GF-D8 (cell line): ENCODE measurements at regions not wholly inside any gene's neighbourhood (a gene's known extent, or its start where the extent isn't known, plus 50 kb on each side); places are given as distances from the start of the nearest gene placed in this dataset.
"Not testable (repeated sequence)": the region's sequence is repeated elsewhere in the genome, so short reads cannot be mapped to it uniquely, and the experiment has no call there.

Experiments used
- DNase-seq: peaks from one replicate; lab custom pipeline; 2025; lab: John Stamatoyannopoulos, UW

GRCh38 chr2:239882781-239883180 is 142.4 kb downstream of the NDUFA10 start:
- no peak for DNase-seq

GRCh38 chr2:239882331-239882732 is 142.8 kb downstream of the NDUFA10 start:
- DNase-seq, result no peak

DNA sequence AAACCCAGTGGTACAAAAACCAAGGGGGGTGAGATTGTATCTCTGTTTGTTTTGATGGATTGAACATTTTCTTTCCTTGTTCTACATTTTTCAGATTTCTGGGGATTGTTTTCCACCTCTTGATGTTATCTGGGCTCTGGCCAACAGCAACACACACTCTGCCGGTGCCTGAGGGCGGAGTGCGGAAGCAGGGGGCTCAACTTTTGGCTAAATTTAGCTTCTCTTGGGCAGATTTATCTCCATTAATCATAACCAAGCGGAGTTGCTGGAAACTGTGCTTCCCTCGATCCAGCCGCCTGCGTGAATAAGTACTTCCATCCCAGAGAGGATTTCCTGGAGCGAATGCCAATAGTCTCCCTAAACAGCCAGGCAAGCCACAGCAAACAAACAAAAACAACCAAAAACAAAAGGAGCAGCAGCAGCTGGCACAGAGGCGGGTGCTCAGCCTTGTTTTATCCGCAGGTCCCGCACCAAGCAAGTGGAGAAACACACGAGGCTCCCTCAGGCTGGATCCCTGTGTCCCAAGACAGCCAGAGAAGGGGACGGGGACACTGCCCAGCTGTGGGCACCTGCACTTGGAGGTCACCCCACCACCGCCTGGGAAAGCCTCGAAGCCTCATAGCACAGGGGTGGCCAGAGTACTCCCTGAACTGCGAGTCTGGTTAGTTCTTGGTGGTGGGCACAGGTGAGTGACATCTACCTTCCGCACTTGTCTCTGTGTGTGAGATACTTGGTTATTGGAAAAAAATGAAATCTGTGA is 143.4 kb downstream of the NDUFA10 start:
- no peak for DNase-seq

DNA sequence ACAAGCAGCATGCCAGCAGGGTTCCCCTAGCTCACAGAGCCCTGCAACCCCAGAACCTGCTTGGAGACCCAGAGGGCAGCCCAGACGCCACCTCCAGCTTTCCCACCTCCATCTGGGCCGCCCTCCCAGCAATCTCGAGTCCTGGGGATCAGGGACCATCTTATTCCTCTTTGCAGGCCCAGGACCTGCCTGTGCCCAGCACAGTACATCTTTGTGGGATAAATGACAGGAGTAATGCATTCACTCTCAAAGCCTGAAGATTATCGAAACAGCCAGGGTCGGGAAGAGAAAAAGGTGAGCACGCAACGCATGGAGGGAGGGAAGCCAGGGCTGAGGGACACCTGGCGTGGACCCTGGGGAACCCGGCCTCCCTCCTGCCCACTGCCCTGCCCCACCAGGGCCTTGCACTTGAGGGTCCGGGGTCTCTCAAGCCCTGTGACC is 144.1 kb downstream of the NDUFA10 start:
- no peak for DNase-seq

DNA sequence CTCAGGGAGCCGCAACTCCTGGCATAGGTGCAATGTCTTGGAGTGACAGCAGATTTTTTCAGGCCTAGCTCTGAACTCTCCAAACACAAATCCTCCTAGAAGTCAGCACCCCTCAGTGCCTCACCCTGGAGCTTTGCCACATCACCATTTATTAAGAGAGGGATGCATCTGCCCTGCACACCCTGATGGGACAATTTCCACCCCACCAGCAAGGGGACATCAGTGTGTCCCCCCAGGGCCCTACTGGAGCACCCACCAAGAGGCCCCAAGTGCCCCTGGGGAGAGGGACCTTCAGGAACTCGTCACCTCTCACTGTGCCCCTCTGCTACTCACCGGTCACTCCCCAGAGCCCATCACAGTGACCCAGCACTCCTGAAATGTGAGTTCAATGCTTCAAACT is 144.7 kb downstream of the NDUFA10 start:
- DNase-seq, result no peak

- no peak for DNase-seq
Observed at GRCh38 chr2:239879423-239880084, 145.6 kb downstream of the NDUFA10 start.

DNA sequence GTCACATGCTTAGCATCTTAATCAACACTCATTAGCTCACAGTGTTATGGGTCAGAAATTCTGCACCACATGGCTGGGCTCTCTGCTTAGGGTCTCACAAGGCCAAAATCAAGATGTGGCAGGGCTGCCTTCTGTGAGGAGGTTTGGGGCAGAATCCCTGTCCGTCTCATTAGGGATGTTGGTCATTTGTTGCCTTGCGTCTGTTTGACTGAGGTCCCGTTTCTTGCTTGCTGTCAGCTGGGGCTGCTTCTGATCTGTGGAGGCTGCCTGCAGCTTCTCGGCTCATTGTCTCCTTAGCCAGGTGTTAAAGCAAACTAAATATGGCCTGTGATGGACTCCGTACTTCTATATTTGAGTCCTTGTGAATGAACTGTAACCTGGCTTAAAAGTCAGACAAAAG is 146.5 kb downstream of the NDUFA10 start:
- no peak for DNase-seq

DNA sequence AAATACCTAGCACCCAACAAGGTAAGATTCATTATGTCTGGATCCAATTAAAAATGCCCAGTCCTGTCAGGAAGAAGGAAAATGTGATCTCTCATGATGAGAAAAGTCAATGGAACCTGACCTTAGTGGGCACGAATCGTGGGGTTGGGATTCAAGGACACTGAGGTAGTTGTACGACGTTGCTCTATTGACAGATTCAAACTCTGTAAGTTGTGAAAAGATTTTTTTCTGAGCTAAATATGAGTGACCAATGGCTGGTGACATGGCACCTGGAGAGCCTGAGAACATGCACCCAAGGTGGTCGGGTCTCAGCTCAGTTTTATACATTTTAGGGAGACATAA is 148.2 kb downstream of the NDUFA10 start:
- DNase-seq, result no peak

GRCh38 chr2:239876271-239876947 is 148.7 kb downstream of the NDUFA10 start:
- no peak for DNase-seq

DNA sequence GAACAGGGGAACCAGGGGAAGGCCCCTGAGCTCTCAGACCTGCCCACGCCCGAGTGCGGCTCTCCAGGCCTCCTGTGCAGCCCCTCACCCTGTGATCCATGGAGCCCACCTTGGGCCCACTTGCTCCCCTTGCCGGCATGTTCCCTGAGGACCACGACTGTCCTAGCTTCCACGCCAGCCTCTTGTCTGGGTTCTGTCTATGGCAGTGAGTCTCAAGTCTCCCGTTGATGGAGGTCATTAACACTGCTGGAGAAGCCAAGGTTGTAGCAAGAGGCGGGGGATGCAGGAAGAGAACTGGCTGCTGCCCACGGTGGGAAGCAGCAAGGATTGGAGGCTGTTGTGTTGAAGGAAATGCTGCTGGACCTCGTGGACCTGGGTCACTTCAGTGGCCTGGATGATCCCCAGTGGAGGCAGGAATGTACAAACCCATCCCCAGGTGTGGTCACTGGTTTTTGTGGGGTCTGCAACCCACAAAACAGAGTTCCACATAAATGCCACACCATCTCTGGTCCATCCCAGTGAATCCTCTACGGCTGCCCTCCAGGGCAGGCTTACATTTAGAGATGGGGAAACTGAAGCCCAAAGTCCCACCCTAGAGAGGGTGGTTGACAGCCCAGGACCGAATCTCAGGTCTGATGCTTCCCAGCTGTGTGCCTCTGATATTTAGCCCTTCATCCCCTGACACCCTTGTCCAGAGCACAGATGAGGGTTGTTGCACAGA is 150.3 kb downstream of the NDUFA10 start:
- DNase-seq, result no peak

- DNase-seq, result no peak
Observed at GRCh38 chr2:239873656-239874635, 151.2 kb downstream of the NDUFA10 start.

- DNase-seq, result no peak
Observed at GRCh38 chr2:239871481-239872435, 153.4 kb downstream of the NDUFA10 start.

DNA sequence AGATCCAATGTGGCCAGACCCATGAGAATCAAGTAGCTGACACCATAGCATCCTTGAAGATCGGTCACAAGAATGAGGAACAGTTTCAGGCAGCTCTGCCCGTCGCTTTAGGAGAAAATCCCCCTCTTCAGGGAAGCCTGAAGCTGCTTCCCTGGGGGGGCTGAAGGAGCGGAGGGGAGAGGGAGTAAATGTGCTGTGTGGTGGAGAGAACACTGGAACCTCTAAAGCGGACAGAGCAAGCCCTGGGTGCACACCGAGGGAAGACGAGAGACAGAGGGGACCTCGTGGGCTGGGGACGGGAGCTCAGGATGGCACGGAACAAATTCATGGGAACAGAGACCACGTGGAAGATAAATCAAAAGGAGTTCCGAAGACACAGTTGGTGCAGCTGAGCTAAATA is 154.3 kb downstream of the NDUFA10 start:
- no peak for DNase-seq

DNA sequence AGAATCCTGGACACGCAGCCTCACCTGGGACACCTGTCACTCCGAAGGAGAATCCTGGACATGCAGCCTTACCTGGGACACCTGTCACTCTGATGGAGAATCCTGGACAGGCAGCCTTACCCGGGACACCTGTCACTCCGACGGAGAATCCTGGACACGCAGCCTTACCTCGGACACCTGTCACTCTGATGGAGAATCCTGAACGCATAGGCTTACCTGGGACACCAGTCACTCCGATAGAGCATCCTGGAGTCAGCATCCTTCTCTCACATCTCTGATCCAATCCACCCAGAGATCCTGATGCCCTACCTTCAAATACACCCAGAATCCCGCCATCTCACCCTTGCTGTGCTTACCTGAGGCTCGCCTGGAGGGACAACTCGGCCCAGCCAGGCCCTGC is 154.9 kb downstream of the NDUFA10 start:
- no peak for DNase-seq

GRCh38 chr2:239869272-239870155 is 155.6 kb downstream of the NDUFA10 start:
- DNase-seq, result no peak

GRCh38 chr2:239868556-239869181 is 156.5 kb downstream of the NDUFA10 start:
- no peak for DNase-seq

DNA sequence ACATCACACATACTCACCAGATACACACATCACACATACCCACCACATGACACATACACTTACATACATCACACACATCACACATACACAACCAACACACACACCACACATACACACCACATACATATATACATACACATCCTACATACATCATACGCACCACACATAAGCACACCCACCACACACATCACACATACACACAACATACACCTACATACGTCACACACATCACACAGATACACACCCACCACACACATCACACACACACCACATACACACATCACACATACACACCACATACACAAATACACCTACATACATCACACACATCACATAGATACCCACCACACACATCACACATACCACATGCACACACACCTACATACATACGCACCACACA is 158.4 kb downstream of the NDUFA10 start:
- DNase-seq, result no peak

- DNase-seq, result no peak
Observed at GRCh38 chr2:239866350-239866749, 158.8 kb downstream of the NDUFA10 start.

GRCh38 chr2:239865856-239866255 is 159.3 kb downstream of the NDUFA10 start:
- not testable (repeated sequence) for DNase-seq
